Upper lobe of left lung (tissue), 4 donors: ENCODE measurements at regions not wholly inside any gene's neighbourhood (a gene's known extent, or its start where the extent isn't known, plus 50 kb on each side); places are given as distances from the start of the nearest gene placed in this dataset.

Experiments used
- CTCF ChIP-seq, 6 experiments: fragments of 450-650 bp in 4 of 6; fragments of 200-600 bp in 2 of 6; sonication (generic) in 2 of 6; IDR thresholded peaks; one replicate each; pipeline ENCODE4 v1.5.1; 2016 to 2019; ENCODE audit warnings: antibody characterized with exemption in 6 of 6
- POLR2AphosphoS5 ChIP-seq, 2 donors: sonication (generic); formaldehyde crosslinking; IDR thresholded peaks; one replicate each; pipeline ENCODE4 v1.5.1; 2017; ENCODE audit warnings: antibody characterized with exemption in 2 of 2

- no peak for TF ChIP-seq POLR2AphosphoS5 (IDR thresholded peaks at IDR 0.05)
- TF ChIP-seq CTCF (IDR thresholded peaks at IDR 0.05), result no peak
Measured at GRCh38 chr3:166195808-166196207, 358.6 kb upstream of the BCHE start.
